Smooth muscle cell (in vitro differentiated cells): ENCODE measurements at regions not wholly inside any gene's neighbourhood (a gene's known extent, or its start where the extent isn't known, plus 50 kb on each side); places are given as distances from the start of the nearest gene placed in this dataset.

Source experiments
- DNase-seq: peaks from one replicate; lab custom pipeline; 2025; ENCODE audit not compliant: unreplicated experiment; lab: John Stamatoyannopoulos, UW
- H2AFZ ChIP-seq: fragments of 200-600 bp; sonication (generic); 2 replicates; pipeline ENCODE4 v1.6.0; 2016; ENCODE audit warnings: antibody characterized with exemption, low read depth, mild to moderate bottlenecking
- H3F3A ChIP-seq: fragments of 200-600 bp; sonication (generic); 2 replicates; pipeline ENCODE4 v1.6.0; 2017; ENCODE audit warnings: antibody characterized with exemption, low read depth
- H3K27ac ChIP-seq: fragments of 200-600 bp; sonication (generic); 2 replicates; pipeline ENCODE4 v1.5.1; 2016; ENCODE audit warnings: low read depth, mild to moderate bottlenecking
- H3K27me3 ChIP-seq: fragments of 200-600 bp; sonication (generic); 2 replicates; pipeline ENCODE4 v1.6.1; 2016; ENCODE audit warnings: low read depth, mild to moderate bottlenecking
- H3K36me3 ChIP-seq: fragments of 200-600 bp; sonication (generic); 2 replicates; pipeline ENCODE4 v1.5.1; 2016; ENCODE audit warnings: low read depth
- H3K4me1 ChIP-seq: fragments of 200-600 bp; sonication (generic); 2 replicates; pipeline ENCODE4 v1.5.1; 2016; ENCODE audit warnings: low read depth
- H3K4me2 ChIP-seq: fragments of 200-600 bp; sonication (generic); 2 replicates; pipeline ENCODE4 v1.6.0; 2016; ENCODE audit warnings: mild to moderate bottlenecking
- H3K4me3 ChIP-seq: fragments of 200-600 bp; sonication (generic); 2 replicates; pipeline ENCODE4 v1.5.1; 2016; ENCODE audit warnings: mild to moderate bottlenecking
- H3K79me2 ChIP-seq: fragments of 200-600 bp; sonication (generic); 2 replicates; pipeline ENCODE4 v1.6.0; 2016; ENCODE audit warnings: low read depth, mild to moderate bottlenecking
- H3K9ac ChIP-seq: fragments of 200-600 bp; sonication (generic); 2 replicates; pipeline ENCODE4 v1.6.0; 2016; ENCODE audit warnings: low read depth
- H3K9me3 ChIP-seq: fragments of 200-600 bp; sonication (generic); replicated peaks from 2 replicates; pipeline ENCODE4 v1.5.1; 2016; ENCODE audit warnings: low read depth
- H4K20me1 ChIP-seq: fragments of 200-600 bp; sonication (generic); 2 replicates; pipeline ENCODE4 v1.6.0; 2016; ENCODE audit warnings: low read depth
- WGBS: methylation state at CpG from one replicate; pipeline ENCODE4 v1.1.7; 2016; ENCODE audit warnings: low lambda C conversion rate; 5-methylcytosine and 5-hydroxymethylcytosine counted together
- TF ChIP-seq, protein P1 (sequence below): fragments of 200-600 bp; sonication (generic); IDR thresholded peaks from 2 replicates; pipeline ENCODE4 v1.5.1; 2017; ENCODE audit warnings: borderline replicate concordance, mild to moderate bottlenecking, antibody characterized with exemption; ENCODE audit not compliant: insufficient read depth, poor library complexity, severe bottlenecking

GRCh38 chr9:29685531-29685930 is 2112.2 kb upstream of the C9orf72 start:
- Histone ChIP-seq H3K27me3 (no peaks in the 10 kb centered on the region), H3K4me1 (no peaks in the 10 kb centered on the region), H3K9ac (no peak overlapping the region), H3K79me2 (no peaks in the 10 kb centered on the region), H4K20me1 (no peaks in the 10 kb centered on the region), H3K36me3 (no peaks in the 10 kb centered on the region), H3K4me3 (no peak overlapping the region), H2AFZ (no peak overlapping the region), H3K27ac (no peak overlapping the region), H3K9me3 (no peaks in the 10 kb centered on the region), H3F3A (no peaks in the 10 kb centered on the region), H3K4me2 (no peak overlapping the region)
- no peak for DNase-seq
- TF ChIP-seq, protein P1, sequence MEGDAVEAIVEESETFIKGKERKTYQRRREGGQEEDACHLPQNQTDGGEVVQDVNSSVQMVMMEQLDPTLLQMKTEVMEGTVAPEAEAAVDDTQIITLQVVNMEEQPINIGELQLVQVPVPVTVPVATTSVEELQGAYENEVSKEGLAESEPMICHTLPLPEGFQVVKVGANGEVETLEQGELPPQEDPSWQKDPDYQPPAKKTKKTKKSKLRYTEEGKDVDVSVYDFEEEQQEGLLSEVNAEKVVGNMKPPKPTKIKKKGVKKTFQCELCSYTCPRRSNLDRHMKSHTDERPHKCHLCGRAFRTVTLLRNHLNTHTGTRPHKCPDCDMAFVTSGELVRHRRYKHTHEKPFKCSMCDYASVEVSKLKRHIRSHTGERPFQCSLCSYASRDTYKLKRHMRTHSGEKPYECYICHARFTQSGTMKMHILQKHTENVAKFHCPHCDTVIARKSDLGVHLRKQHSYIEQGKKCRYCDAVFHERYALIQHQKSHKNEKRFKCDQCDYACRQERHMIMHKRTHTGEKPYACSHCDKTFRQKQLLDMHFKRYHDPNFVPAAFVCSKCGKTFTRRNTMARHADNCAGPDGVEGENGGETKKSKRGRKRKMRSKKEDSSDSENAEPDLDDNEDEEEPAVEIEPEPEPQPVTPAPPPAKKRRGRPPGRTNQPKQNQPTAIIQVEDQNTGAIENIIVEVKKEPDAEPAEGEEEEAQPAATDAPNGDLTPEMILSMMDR: no peak

DNA sequence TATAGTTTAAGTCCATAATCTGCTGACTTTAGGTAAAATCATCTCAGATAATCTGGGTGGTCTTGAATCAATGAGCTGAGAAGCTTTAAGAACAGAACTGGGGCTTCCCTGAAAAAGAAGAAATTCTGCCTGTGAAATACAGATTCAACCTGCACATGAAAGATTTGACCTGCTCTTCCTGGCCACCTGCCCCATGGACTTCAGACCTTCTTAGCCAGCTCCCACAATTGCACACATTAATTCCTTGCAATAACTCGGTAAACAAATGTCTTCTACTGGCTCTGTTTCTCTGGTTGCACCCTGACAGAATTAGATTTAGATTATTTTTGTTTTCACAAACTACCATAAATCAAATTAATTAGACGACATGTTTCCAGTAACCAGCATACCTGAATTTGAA is 2117.9 kb upstream of the C9orf72 start:
- no peaks in the 10 kb centered on the region for H3K27me3 ChIP-seq
- no peak overlapping the region for H3K4me3 ChIP-seq
- TF ChIP-seq, protein P1: no peak
- H3K4me2 ChIP-seq: no peak overlapping the region
- H3K27ac ChIP-seq: no peak overlapping the region
- WGBS: 91% methylated on average over 2 of the region's 2 CpGs
- H3K9me3 ChIP-seq: no peaks in the 10 kb centered on the region
- no peaks in the 10 kb centered on the region for H4K20me1 ChIP-seq
- H3K36me3 ChIP-seq: no peaks in the 10 kb centered on the region
- H3K9ac ChIP-seq: no peak overlapping the region
- H3F3A ChIP-seq: no peaks in the 10 kb centered on the region
- H2AFZ ChIP-seq: peak overlapping the region; percentile 39
- DNase-seq: no peak
- H3K4me1 ChIP-seq: no peaks in the 10 kb centered on the region
- H3K79me2 ChIP-seq: no peaks in the 10 kb centered on the region

DNA sequence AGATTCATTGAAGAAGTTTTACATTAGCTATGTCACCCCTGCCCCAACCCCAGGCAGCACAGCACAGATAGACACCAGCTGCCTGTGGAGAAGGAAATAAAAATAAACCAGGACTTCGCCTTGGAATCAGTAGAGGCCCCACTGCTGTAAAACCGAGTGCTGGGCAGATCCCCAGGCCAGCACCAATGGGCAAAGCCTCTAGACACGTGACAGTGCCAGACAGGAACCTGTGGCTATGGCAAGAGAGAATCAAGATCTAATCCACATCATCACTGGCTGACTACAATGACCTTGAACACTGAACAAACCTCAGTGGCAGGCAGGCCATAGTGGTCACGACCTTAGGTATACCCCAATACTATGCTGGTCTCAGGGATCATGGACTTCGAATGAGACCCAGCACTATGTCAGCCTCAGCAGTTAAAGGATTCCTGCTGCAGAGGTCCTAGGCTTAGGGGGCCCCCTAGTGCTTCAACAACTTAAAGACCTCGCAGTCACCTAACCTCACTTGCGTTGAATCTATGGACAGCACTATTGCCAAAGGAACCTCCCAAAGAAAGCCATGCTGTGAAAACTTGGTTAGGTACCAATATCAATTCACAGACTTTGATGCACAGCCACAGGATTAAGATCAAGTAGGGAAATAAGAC is 2118.6 kb upstream of the C9orf72 start:
- Histone ChIP-seq H3K4me1 (no peaks in the 10 kb centered on the region), H3K9me3 (no peaks in the 10 kb centered on the region), H3K9ac (no peak overlapping the region), H3K4me3 (no peak overlapping the region), H3K36me3 (no peaks in the 10 kb centered on the region), H3F3A (no peaks in the 10 kb centered on the region), H2AFZ (no peak overlapping the region), H3K4me2 (no peak overlapping the region), H3K27ac (no peak overlapping the region), H3K79me2 (no peaks in the 10 kb centered on the region), H4K20me1 (no peaks in the 10 kb centered on the region), H3K27me3 (no peaks in the 10 kb centered on the region)
- TF ChIP-seq, protein P1: peak; percentile 18
- DNase-seq: no peak
- WGBS: 39% methylated on average over 7 of the region's 7 CpGs

DNA sequence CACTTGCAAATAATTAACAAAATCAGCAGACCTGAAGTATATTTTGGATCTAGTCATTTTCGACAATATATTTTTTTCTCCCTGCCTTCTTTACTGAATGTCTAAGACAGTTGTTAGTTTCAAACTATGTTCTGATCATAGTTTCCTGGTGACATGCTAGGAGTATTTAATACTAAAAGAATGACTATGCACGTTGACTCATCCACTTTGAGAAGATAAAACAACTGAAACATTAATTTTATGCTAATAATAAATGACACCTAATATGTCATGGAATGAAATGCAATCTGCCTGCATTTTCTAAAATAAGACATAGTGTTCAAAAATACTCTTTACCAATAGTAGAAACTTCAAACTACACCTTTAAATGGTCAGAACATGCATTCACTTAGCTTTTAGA is 2123.7 kb upstream of the C9orf72 start:
- Histone ChIP-seq H4K20me1 (no peaks in the 10 kb centered on the region), H3K9ac (no peak overlapping the region), H3K9me3 (no peaks in the 10 kb centered on the region), H3K4me1 (no peaks in the 10 kb centered on the region), H3K27ac (peak overlapping the region; percentile 50), H3K4me3 (no peak overlapping the region), H3F3A (no peaks in the 10 kb centered on the region), H3K27me3 (no peaks in the 10 kb centered on the region), H3K4me2 (peak overlapping the region; percentile 27), H2AFZ (no peak overlapping the region), H3K36me3 (no peaks in the 10 kb centered on the region), H3K79me2 (no peaks in the 10 kb centered on the region)
- WGBS: 61% methylated on average over 2 of the region's 2 CpGs
- TF ChIP-seq, protein P1: no peak
- DNase-seq: no peak
